ENCODE measurements at regions not wholly inside any gene's neighbourhood (a gene's known extent, or its start where the extent isn't known, plus 50 kb on each side); places are given as distances from the start of the nearest gene placed in this dataset.
A peak's percentile ranks its signal among the peaks of the same experiment; 100 is the strongest.

DNA sequence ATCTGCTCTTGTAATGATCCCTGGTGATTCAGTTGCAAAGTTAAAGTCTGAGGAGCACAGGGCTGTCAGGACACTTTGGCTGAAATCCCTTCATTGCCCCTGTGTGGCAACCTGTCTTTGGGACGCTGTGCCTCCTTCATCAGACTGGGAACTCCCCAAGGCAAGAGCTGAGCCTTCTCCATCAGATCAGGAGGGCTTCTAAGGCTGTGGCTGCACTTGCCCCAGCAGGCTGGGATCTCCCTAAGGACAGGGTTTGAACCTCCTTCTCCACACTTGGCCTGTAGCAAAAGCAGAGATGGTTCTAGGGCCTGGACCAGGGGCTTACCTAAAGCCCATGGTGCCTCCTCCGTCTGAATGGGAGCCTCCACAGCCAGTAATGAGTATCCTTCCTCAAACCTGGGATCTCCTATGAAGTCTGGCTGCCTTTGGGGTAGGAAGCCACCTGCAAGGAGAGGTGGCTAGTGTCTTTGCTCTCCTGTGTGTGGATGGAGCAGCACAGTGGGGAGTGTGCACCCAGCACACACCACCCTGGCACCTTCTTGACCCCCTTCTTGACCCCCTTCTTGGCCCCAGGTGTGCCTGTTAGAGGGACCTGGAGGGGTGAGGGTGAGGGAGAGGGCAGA is 79.0 kb upstream of the NKD1 start:
- Histone ChIP-seq H3K27ac (no peak overlapping the region), H3K4me1 (no peaks in the 10 kb centered on the region), H3K9me3 (peaks cover 3% of the 10 kb centered on the region), H3K36me3 (ENCODE audit: insufficient read depth in 1 of 2, low read depth in 1 of 2) (no peaks in the 10 kb centered on the region), H3K27me3 (ENCODE audit: insufficient read depth in 3 of 3, low read length in 2 of 3) (peaks cover 0 to 47% (median 4%) of the 10 kb centered on the region in 3 donors), H3K4me3 (no peak overlapping the region)
- 45 to 70% (median 53%) methylated on average over 2 of the region's 2 CpGs for WGBS, 3 donors
- DNase-seq = no peak
- intact Hi-C loops (cut with DNase I) = no loop called here
- ATAC-seq = no peak
- TF ChIP-seq, protein P1, sequence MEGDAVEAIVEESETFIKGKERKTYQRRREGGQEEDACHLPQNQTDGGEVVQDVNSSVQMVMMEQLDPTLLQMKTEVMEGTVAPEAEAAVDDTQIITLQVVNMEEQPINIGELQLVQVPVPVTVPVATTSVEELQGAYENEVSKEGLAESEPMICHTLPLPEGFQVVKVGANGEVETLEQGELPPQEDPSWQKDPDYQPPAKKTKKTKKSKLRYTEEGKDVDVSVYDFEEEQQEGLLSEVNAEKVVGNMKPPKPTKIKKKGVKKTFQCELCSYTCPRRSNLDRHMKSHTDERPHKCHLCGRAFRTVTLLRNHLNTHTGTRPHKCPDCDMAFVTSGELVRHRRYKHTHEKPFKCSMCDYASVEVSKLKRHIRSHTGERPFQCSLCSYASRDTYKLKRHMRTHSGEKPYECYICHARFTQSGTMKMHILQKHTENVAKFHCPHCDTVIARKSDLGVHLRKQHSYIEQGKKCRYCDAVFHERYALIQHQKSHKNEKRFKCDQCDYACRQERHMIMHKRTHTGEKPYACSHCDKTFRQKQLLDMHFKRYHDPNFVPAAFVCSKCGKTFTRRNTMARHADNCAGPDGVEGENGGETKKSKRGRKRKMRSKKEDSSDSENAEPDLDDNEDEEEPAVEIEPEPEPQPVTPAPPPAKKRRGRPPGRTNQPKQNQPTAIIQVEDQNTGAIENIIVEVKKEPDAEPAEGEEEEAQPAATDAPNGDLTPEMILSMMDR (IDR thresholded peaks at IDR 0.05) = no peak

- Histone ChIP-seq H3K36me3 (ENCODE audit: insufficient read depth in 1 of 2, low read depth in 1 of 2) (no peaks in the 10 kb centered on the region), H3K9me3 (peaks cover 3% of the 10 kb centered on the region), H3K27ac (no peak overlapping the region), H3K4me1 (no peaks in the 10 kb centered on the region), H3K4me3 (peak overlapping the region; percentile 46), H3K27me3 (ENCODE audit: insufficient read depth in 3 of 3, low read length in 2 of 3) (peaks cover 0 to 47% (median 4%) of the 10 kb centered on the region in 3 donors)
- DNase-seq = no peak
- WGBS, 3 donors = 73 to 81% (median 76%) methylated on average over 7 of the region's 7 CpGs
- ATAC-seq = no peak
- intact Hi-C loops (cut with DNase I) = no loop called here
- TF ChIP-seq, protein P1 (IDR thresholded peaks at IDR 0.05) = no peak
Observed at GRCh38 chr16:50468749-50469078, 79.5 kb upstream of the NKD1 start.

- Histone ChIP-seq H3K4me3 (peak overlapping the region; percentile 46), H3K27ac (no peak overlapping the region), H3K27me3 (ENCODE audit: insufficient read depth in 3 of 3, low read length in 2 of 3) (peaks cover 0 to 47% (median 4%) of the 10 kb centered on the region in 3 donors), H3K9me3 (peaks cover 3% of the 10 kb centered on the region), H3K36me3 (ENCODE audit: insufficient read depth in 1 of 2, low read depth in 1 of 2) (no peaks in the 10 kb centered on the region), H3K4me1 (no peaks in the 10 kb centered on the region)
- TF ChIP-seq, protein P1 (IDR thresholded peaks at IDR 0.05) = no peak
- intact Hi-C loops (cut with DNase I) = no loop called here
- ATAC-seq = no peak
- WGBS, 3 donors = 5 to 9% (median 8%) methylated on average over 50 to 68 of the region's 68 CpGs
- DNase-seq = no peak
Observed at GRCh38 chr16:50467943-50468748, 80.0 kb upstream of the NKD1 start.

DNA sequence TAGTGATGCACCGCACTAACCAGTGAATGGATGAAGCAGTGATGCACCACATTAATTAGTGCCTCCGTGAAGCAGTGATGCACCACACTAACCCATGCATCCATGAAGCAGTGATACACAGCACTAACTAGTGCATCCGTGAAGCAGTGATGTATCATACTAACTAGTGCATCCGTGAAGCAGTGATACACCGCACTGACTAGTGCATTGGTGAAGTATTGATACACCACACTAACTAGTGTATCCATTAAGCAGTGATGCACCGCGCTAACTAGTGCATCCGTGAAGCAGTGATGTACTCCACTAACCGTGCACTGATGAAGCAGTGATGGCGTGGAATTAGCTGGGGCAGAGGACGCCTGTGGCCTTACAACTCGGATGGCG is 80.6 kb upstream of the NKD1 start:
- intact Hi-C loops (cut with DNase I) = no loop called here
- Histone ChIP-seq H3K36me3 (ENCODE audit: insufficient read depth in 1 of 2, low read depth in 1 of 2) (no peaks in the 10 kb centered on the region), H3K4me1 (no peaks in the 10 kb centered on the region), H3K27ac (no peak overlapping the region), H3K4me3 (peak overlapping the region; percentile 46), H3K27me3 (ENCODE audit: insufficient read depth in 3 of 3, low read length in 2 of 3) (peaks cover 0 to 47% (median 6%) of the 10 kb centered on the region in 3 donors), H3K9me3 (peaks cover 3% of the 10 kb centered on the region)
- TF ChIP-seq, protein P1 (IDR thresholded peaks at IDR 0.05) = no peak
- ATAC-seq (no peak), DNase-seq (no peak)
- WGBS, 3 donors = 40 to 50% (median 42%) methylated on average over 13 of the region's 13 CpGs

All from psoas muscle (tissue), 7 donors.